Prostate gland (tissue), 2 donors: ENCODE measurements at regions not wholly inside any gene's neighbourhood (a gene's known extent, or its start where the extent isn't known, plus 50 kb on each side); places are given as distances from the start of the nearest gene placed in this dataset.

Experiments used
- DNase-seq: peaks from one replicate; pipeline ENCODE4 v3.0.0-alpha.2; 2019; ENCODE audit warnings: low spot score
- H3K27ac ChIP-seq, 2 donors: fragments of 200-600 bp; sonication (generic); 2 replicates each; pipeline ENCODE4 v1.5.1; 2017 to 2019
- H3K27me3 ChIP-seq: fragments of 200-600 bp; sonication (generic); replicated peaks from 2 replicates; pipeline ENCODE4 v1.5.1; 2019; ENCODE audit not compliant: insufficient read depth
- H3K36me3 ChIP-seq, 2 donors: fragments of 200-600 bp; sonication (generic); 1 replicate in 1 of 2; 2 replicates in 1 of 2; pipeline versions ENCODE4 v1.5.1 to v1.8.1; 2017 to 2019
- H3K4me1 ChIP-seq: fragments of 200-600 bp; sonication (generic); replicated peaks from 2 replicates; pipeline ENCODE4 v1.5.1; 2019
- H3K4me3 ChIP-seq, 2 donors: fragments of 200-600 bp; sonication (generic); 2 replicates each; pipeline ENCODE4 v1.5.1; 2017 to 2019
- H3K9me3 ChIP-seq: fragments of 200-600 bp; sonication (generic); 2 replicates; pipeline ENCODE4 v1.5.1; 2017
- CTCF ChIP-seq, 4 experiments: fragments of 200-600 bp in 2 of 4; fragments of 450-650 bp in 2 of 4; sonication (generic) in 2 of 4; IDR thresholded peaks; 1 replicate in 3 of 4; 2 replicates in 1 of 4; pipeline ENCODE4 v1.5.1; 2016 to 2019; ENCODE audit warnings: antibody characterized with exemption in 4 of 4, mild to moderate bottlenecking in 2 of 4, moderate library complexity in 2 of 4
- POLR2A ChIP-seq: fragments of 450-650 bp; IDR thresholded peaks from one replicate; pipeline ENCODE4 v1.6.1; 2016; ENCODE audit warnings: antibody characterized with exemption, mild to moderate bottlenecking
- POLR2AphosphoS5 ChIP-seq: sonication (generic); formaldehyde crosslinking; IDR thresholded peaks from one replicate; pipeline ENCODE4 v1.6.1; 2017; ENCODE audit warnings: antibody characterized with exemption
- WGBS: methylation state at CpG from one replicate; pipeline ENCODE4 v1.1.5; 2018; 5-methylcytosine and 5-hydroxymethylcytosine counted together
- intact Hi-C: fragments of 100-400 bp; cut with DNase I; formaldehyde crosslinking; loops from one replicate; pipeline ENCODE4 v1.14.2; 2022

GRCh38 chr4:165602621-165603020 is 223.8 kb downstream of the CPE start:
- intact Hi-C loops: no loop called here
- no peak overlapping the region for H3K4me3 ChIP-seq
- H3K27ac ChIP-seq: no peak overlapping the region
- H3K27me3 ChIP-seq: no peaks in the 10 kb centered on the region
- no peaks in the 10 kb centered on the region for H3K4me1 ChIP-seq
- H3K9me3 ChIP-seq: no peaks in the 10 kb centered on the region
- no peaks in the 10 kb centered on the region for H3K36me3 ChIP-seq
- TF ChIP-seq POLR2AphosphoS5 (no peak), POLR2A (no peak), CTCF (IDR thresholded peaks at IDR 0.05) (no peak)
- no peak for DNase-seq
- WGBS: 69% methylated on average over 4 of the region's 4 CpGs

GRCh38 chr4:165604181-165604580 is 225.4 kb downstream of the CPE start:
- no peaks in the 10 kb centered on the region for H3K9me3 ChIP-seq
- no peaks in the 10 kb centered on the region for H3K27me3 ChIP-seq
- intact Hi-C loops: no loop called here
- TF ChIP-seq POLR2A: no peak
- no peak for TF ChIP-seq POLR2AphosphoS5
- no peak for TF ChIP-seq CTCF (IDR thresholded peaks at IDR 0.05)
- H3K27ac ChIP-seq: no peak overlapping the region
- H3K4me1 ChIP-seq: no peaks in the 10 kb centered on the region
- DNase-seq: no peak
- H3K36me3 ChIP-seq: no peaks in the 10 kb centered on the region
- WGBS: 75% methylated on average over 2 of the region's 2 CpGs
- no peak overlapping the region for H3K4me3 ChIP-seq

- intact Hi-C loops: no loop called here
Observed at GRCh38 chr4:165605811-165606210, 227.0 kb downstream of the CPE start.

GRCh38 chr4:165606465-165607205 is 227.8 kb downstream of the CPE start:
- Histone ChIP-seq H3K9me3 (no peaks in the 10 kb centered on the region), H3K27ac (no peak overlapping the region), H3K36me3 (no peaks in the 10 kb centered on the region), H3K4me3 (no peak overlapping the region), H3K4me1 (no peaks in the 10 kb centered on the region), H3K27me3 (no peaks in the 10 kb centered on the region)
- TF ChIP-seq POLR2A: no peak
- no peak for TF ChIP-seq POLR2AphosphoS5
- no peak for TF ChIP-seq CTCF (IDR thresholded peaks at IDR 0.05)
- intact Hi-C loops: no loop called here
- WGBS: 93% methylated on average over 2 of the region's 2 CpGs
- no peak for DNase-seq

More at GRCh38 chr4:165605811-165606210, 227.0 kb downstream of the CPE start:
- Histone ChIP-seq H3K27me3 (no peaks in the 10 kb centered on the region), H3K36me3 (no peaks in the 10 kb centered on the region), H3K9me3 (no peaks in the 10 kb centered on the region), H3K27ac (no peak overlapping the region), H3K4me1 (no peaks in the 10 kb centered on the region), H3K4me3 (no peak overlapping the region)
- WGBS: 83% methylated on average over 1 of the region's 1 CpG
- TF ChIP-seq POLR2A: no peak
- TF ChIP-seq CTCF (IDR thresholded peaks at IDR 0.05): no peak
- TF ChIP-seq POLR2AphosphoS5: no peak
- no peak for DNase-seq

- intact Hi-C loops: no loop called here
- Histone ChIP-seq H3K4me1 (no peaks in the 10 kb centered on the region), H3K4me3 (no peak overlapping the region), H3K9me3 (no peaks in the 10 kb centered on the region), H3K36me3 (no peaks in the 10 kb centered on the region), H3K27ac (no peak overlapping the region), H3K27me3 (no peaks in the 10 kb centered on the region)
- no peak for DNase-seq
- TF ChIP-seq POLR2AphosphoS5: no peak
- TF ChIP-seq CTCF (IDR thresholded peaks at IDR 0.05): no peak
- no peak for TF ChIP-seq POLR2A
- WGBS: 93% methylated on average over 2 of the region's 2 CpGs
Observed at GRCh38 chr4:165609653-165610052, 230.8 kb downstream of the CPE start.
